NOMO-1 treated with dmso at 0.1 percent for 144 hours (cell line): ENCODE measurements at regions not wholly inside any gene's neighbourhood (a gene's known extent, or its start where the extent isn't known, plus 50 kb on each side); places are given as distances from the start of the nearest gene placed in this dataset.

Experiments used
- DNase-seq: peaks from one replicate; lab custom pipeline; 2025; ENCODE audit not compliant: unreplicated experiment; lab: John Stamatoyannopoulos, UW

- DNase-seq = peak; percentile 47
Observed at GRCh38 chr2:158009399-158009798, 92.3 kb upstream of the UPP2 start.

GRCh38 chr2:158006961-158007719 lies 94.5 kb upstream of the UPP2 start:
- peak; percentile 83 for DNase-seq

- no peak for DNase-seq
Observed at GRCh38 chr2:158004126-158004764, 97.4 kb upstream of the UPP2 start.

- no peak for DNase-seq
Observed at GRCh38 chr2:158002079-158002478, 99.6 kb upstream of the UPP2 start.

- DNase-seq = no peak
Observed at GRCh38 chr2:157996799-157997198, 104.9 kb upstream of the UPP2 start.

GRCh38 chr2:157995117-157995516 lies 106.6 kb upstream of the UPP2 start:
- DNase-seq = no peak

- DNase-seq = no peak
Observed at GRCh38 chr2:157991932-157992331, 109.7 kb upstream of the UPP2 start.

GRCh38 chr2:157990173-157990572 lies 111.5 kb upstream of the UPP2 start:
- DNase-seq = no peak

- no peak for DNase-seq
Observed at GRCh38 chr2:157989227-157989626, 112.4 kb upstream of the UPP2 start.

- DNase-seq = no peak
Observed at GRCh38 chr2:157986761-157987160, 110.6 kb upstream of the ACVR1 start.

GRCh38 chr2:157984866-157985265 lies 108.7 kb upstream of the ACVR1 start:
- DNase-seq = no peak

GRCh38 chr2:157980020-157980419 lies 103.9 kb upstream of the ACVR1 start:
- no peak for DNase-seq

GRCh38 chr2:157971702-157972101 lies 95.6 kb upstream of the ACVR1 start:
- no peak for DNase-seq

- no peak for DNase-seq
Observed at GRCh38 chr2:157967856-157968255, 91.7 kb upstream of the ACVR1 start.

GRCh38 chr2:157959249-157959648 lies 83.1 kb upstream of the ACVR1 start:
- no peak for DNase-seq

- DNase-seq = no peak
Observed at GRCh38 chr2:157957596-157957995, 81.5 kb upstream of the ACVR1 start.

GRCh38 chr2:157952558-157952957 lies 76.4 kb upstream of the ACVR1 start:
- DNase-seq = no peak

- no peak for DNase-seq
Observed at GRCh38 chr2:157948856-157949255, 72.7 kb upstream of the ACVR1 start.

GRCh38 chr2:157946919-157947557 lies 70.9 kb upstream of the ACVR1 start:
- no peak for DNase-seq

GRCh38 chr2:157940024-157940423 lies 63.9 kb upstream of the ACVR1 start:
- DNase-seq = no peak

- DNase-seq = no peak
Observed at GRCh38 chr2:157938556-157938955, 62.4 kb upstream of the ACVR1 start.

GRCh38 chr2:157936406-157936805 lies 60.3 kb upstream of the ACVR1 start:
- DNase-seq = no peak
